ENCODE measurements at regions not wholly inside any gene's neighbourhood (a gene's known extent, or its start where the extent isn't known, plus 50 kb on each side); places are given as distances from the start of the nearest gene placed in this dataset.
A peak's percentile ranks its signal among the peaks of the same experiment; 100 is the strongest.

- TF ChIP-seq REST (IDR thresholded peaks at IDR 0.05; ENCODE audit: low read depth, low read length) (no peak), ZNF24 (IDR thresholded peaks at IDR 0.05) (0 out of 2 replicates have a peak, but pooled peaks have one; percentile 15), MAX (IDR thresholded peaks at IDR 0.05; ENCODE audit: low read depth, low read length) (no peak), STAT1 (conservative IDR thresholded peaks at IDR 0.05) (no peak), POU2F2 (IDR thresholded peaks at IDR 0.05; ENCODE audit: borderline replicate concordance, low read depth, low read length) (peak; percentile 24; the same call in 1 of the 3 replicates), CREB1 (IDR thresholded peaks at IDR 0.05; ENCODE audit: low read depth) (peak; percentile 55; the same call in 1 of the 2 replicates), EP300 (IDR thresholded peaks at IDR 0.05; ENCODE audit: borderline replicate concordance in 1 of 2, control insufficient read depth in 1 of 2, low read depth in 2 of 2, low read length in 2 of 2) (peak; percentile 58 to 61; a peak in 3 of 4 replicates), TBL1XR1 (IDR thresholded peaks at IDR 0.05; ENCODE audit: low read depth, low read length) (no peak), SP1 (IDR thresholded peaks at IDR 0.05; ENCODE audit: low read depth, low read length) (no peak), ZBED1 (IDR thresholded peaks at IDR 0.05; ENCODE audit: borderline replicate concordance) (peak; percentile 87; the same call in 1 of the 2 replicates), ZNF217 (IDR thresholded peaks at IDR 0.05) (peak; percentile 96), SMARCA5 (IDR thresholded peaks at IDR 0.05) (no peak), ZSCAN29 (IDR thresholded peaks at IDR 0.05) (no peak), IKZF2 (IDR thresholded peaks at IDR 0.05) (peak; percentile 71 to 81), NFXL1 (IDR thresholded peaks at IDR 0.05; ENCODE audit: borderline replicate concordance) (no peak), FOXK2 (IDR thresholded peaks at IDR 0.05) (no peak), ATF7 (IDR thresholded peaks at IDR 0.05; ENCODE audit: low read depth) (peak; percentile 48; the same call in 1 of the 2 replicates), SMC3 (IDR thresholded peaks at IDR 0.05; ENCODE audit: borderline replicate concordance, low read length) (no peak), RB1 (IDR thresholded peaks at IDR 0.05; ENCODE audit: borderline replicate concordance) (no peak), RELA (IDR thresholded peaks at IDR 0.05; ENCODE audit: borderline replicate concordance, partially characterized antibody) (no peak), HDAC6 (IDR thresholded peaks at IDR 0.05; ENCODE audit: unreplicated experiment) (no peak), CREM (IDR thresholded peaks at IDR 0.05; ENCODE audit: low read depth) (peak; percentile 66; the same call in 1 of the 2 replicates)
- TF ChIP-seq, protein P1, sequence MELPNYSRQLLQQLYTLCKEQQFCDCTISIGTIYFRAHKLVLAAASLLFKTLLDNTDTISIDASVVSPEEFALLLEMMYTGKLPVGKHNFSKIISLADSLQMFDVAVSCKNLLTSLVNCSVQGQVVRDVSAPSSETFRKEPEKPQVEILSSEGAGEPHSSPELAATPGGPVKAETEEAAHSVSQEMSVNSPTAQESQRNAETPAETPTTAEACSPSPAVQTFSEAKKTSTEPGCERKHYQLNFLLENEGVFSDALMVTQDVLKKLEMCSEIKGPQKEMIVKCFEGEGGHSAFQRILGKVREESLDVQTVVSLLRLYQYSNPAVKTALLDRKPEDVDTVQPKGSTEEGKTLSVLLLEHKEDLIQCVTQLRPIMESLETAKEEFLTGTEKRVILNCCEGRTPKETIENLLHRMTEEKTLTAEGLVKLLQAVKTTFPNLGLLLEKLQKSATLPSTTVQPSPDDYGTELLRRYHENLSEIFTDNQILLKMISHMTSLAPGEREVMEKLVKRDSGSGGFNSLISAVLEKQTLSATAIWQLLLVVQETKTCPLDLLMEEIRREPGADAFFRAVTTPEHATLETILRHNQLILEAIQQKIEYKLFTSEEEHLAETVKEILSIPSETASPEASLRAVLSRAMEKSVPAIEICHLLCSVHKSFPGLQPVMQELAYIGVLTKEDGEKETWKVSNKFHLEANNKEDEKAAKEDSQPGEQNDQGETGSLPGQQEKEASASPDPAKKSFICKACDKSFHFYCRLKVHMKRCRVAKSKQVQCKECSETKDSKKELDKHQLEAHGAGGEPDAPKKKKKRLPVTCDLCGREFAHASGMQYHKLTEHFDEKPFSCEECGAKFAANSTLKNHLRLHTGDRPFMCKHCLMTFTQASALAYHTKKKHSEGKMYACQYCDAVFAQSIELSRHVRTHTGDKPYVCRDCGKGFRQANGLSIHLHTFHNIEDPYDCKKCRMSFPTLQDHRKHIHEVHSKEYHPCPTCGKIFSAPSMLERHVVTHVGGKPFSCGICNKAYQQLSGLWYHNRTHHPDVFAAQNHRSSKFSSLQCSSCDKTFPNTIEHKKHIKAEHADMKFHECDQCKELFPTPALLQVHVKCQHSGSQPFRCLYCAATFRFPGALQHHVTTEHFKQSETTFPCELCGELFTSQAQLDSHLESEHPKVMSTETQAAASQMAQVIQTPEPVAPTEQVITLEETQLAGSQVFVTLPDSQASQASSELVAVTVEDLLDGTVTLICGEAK (IDR thresholded peaks at IDR 0.05; ENCODE audit: borderline replicate concordance): no peak
- TF ChIP-seq, protein P2, sequence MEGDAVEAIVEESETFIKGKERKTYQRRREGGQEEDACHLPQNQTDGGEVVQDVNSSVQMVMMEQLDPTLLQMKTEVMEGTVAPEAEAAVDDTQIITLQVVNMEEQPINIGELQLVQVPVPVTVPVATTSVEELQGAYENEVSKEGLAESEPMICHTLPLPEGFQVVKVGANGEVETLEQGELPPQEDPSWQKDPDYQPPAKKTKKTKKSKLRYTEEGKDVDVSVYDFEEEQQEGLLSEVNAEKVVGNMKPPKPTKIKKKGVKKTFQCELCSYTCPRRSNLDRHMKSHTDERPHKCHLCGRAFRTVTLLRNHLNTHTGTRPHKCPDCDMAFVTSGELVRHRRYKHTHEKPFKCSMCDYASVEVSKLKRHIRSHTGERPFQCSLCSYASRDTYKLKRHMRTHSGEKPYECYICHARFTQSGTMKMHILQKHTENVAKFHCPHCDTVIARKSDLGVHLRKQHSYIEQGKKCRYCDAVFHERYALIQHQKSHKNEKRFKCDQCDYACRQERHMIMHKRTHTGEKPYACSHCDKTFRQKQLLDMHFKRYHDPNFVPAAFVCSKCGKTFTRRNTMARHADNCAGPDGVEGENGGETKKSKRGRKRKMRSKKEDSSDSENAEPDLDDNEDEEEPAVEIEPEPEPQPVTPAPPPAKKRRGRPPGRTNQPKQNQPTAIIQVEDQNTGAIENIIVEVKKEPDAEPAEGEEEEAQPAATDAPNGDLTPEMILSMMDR (IDR thresholded peaks at IDR 0.05 in 2 of 3, conservative IDR thresholded peaks at IDR 0.05 in 1 of 3; ENCODE audit: control insufficient read depth in 2 of 3, extremely low read depth in 1 of 3, insufficient read depth in 1 of 3, low read depth in 3 of 3, low read length in 3 of 3): no peak
These were observed 109.4 kb upstream of the FANCL start (continued) for GRCh38 chr2:58350484-58350883.

All from GM12878 (cell line).